K562 (cell line): ENCODE measurements at regions not wholly inside any gene's neighbourhood (a gene's known extent, or its start where the extent isn't known, plus 50 kb on each side); places are given as distances from the start of the nearest gene placed in this dataset.

Source experiments
- JUN ChIP-seq, 2 experiments: sonication (generic) in 1 of 2; formaldehyde crosslinking in 1 of 2; IDR thresholded peaks; 2 replicates each; pipeline versions ENCODE4 v1.6.1 to v1.8.0; 2012 to 2022; ENCODE audit warnings: borderline replicate concordance in 2 of 2, mild to moderate bottlenecking in 2 of 2, improper control_type of control experiment in 1 of 2, low read depth in 1 of 2, low read length in 1 of 2, missing genetic modification reagents in 1 of 2
- MCM5 ChIP-seq: fragments of 450-650 bp; IDR thresholded peaks from 2 replicates; pipeline ENCODE4 v1.6.1; 2016; ENCODE audit warnings: low read depth
- POLR2AphosphoS5 ChIP-seq: IDR thresholded peaks from 2 replicates; pipeline ENCODE4 v1.6.1; 2011; ENCODE audit warnings: mild to moderate bottlenecking, low read depth, low read length, moderate library complexity; ENCODE audit not compliant: control insufficient read depth, insufficient read depth

GRCh38 chr10:24010436-24010970 lies 198.4 kb upstream of the KIAA1217 start:
- TF ChIP-seq JUN (IDR thresholded peaks at IDR 0.05; ENCODE audit: borderline replicate concordance, low read depth, low read length) (no peak), JUN (CRISPR knock-in tag; IDR thresholded peaks at IDR 0.05; ENCODE audit: borderline replicate concordance) (no peak), POLR2AphosphoS5 (no peak), MCM5 (no peak)
